Activated CD8-positive, alpha-beta memory T cell treated with anti-CD3 and anti-CD28 coated beads for 24 hours (primary cell): ENCODE measurements at regions not wholly inside any gene's neighbourhood (a gene's known extent, or its start where the extent isn't known, plus 50 kb on each side); places are given as distances from the start of the nearest gene placed in this dataset.
"Not testable (repeated sequence)": the region's sequence is repeated elsewhere in the genome, so short reads cannot be mapped to it uniquely, and the experiment has no call there.

ENCODE experiments used
- DNase-seq: peaks from one replicate; pipeline ENCODE4 v3.0.0-alpha.2; 2020

GRCh38 chr2:234898534-234899053 is 53.2 kb upstream of the SH3BP4 start:
- DNase-seq, result no peak

GRCh38 chr2:234888442-234888841 is 63.4 kb upstream of the SH3BP4 start:
- DNase-seq, result not testable (repeated sequence)

DNA sequence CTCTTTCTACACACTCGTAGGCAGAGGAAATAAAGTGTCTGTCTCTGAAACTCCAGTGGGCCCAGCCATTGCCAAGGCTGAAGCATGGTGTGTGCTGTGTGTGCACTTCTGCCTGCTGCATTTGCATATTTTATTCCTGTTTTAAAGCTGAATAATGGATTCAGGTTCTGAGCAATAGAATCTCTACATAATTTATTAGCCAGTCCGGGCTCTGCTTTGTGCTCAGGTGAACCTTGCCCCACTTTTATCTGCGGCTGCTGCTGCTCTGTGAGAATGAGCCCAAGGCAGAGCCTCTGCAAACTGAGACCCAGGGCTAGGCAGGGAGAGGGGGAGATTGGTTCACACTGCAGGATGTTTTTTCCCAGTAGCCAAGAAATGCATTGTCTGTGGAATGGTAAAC is 64.6 kb upstream of the SH3BP4 start:
- DNase-seq, result no peak

DNA sequence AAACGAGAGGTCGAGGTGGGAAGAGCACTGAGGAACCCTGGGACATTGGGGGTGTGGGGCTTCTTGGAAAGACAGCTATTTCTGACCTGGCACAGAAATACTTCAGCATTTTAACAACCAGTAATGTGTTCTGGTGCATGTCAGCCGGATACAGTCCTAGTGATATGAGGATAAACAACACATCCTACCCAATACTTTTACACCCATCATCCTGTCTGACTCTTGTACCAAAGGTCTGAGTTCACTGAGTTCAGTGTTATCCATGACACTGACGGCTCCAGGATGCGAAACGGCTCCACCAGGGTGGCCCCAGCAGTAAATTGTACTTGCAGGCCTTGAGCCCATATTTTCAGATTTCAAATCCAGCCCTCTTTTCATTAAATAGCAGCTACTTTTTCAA is 65.9 kb upstream of the SH3BP4 start:
- DNase-seq, result no peak

- DNase-seq, result no peak
These were observed 66.7 kb upstream of the SH3BP4 start for GRCh38 chr2:234885118-234885517.

- DNase-seq, result no peak
These were observed 67.2 kb upstream of the SH3BP4 start for GRCh38 chr2:234884591-234884990.

DNA sequence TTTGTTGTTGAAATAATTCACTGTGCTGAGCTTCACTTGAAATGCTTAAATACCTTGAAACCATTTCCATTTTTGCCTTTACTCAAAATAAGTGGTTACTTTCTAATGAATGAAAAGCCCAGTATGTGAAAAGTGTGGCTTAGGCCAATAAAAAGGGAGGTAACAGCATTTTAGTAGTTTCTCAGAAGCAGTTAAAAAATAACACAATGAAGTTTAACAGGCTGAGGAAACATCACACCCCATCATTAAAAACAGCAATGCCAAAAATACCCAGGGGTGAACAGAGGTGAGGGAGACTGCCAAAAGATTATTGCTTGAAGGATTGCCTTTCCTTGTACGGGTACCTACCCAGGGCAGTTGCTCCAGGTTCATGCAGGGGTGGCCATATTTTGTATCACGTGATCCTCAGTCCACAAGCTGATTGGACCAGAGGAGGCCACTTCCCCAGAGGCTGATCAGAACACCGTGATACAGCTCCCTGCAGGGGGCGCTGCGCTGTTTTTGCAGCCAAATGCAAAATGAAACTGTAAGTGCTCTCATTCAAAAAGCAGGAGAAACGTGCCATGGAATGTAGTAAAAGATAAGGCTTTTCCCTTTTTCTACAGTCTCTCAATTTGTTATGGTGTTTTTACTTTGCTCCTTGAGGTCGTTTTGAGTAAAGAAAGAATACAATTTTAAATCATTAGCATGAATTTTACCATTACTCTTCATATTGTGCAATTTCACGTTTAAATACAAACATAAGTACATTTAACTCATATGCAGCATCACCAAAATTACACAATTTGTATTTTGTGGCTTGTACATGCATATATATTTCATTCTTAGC is 70.2 kb upstream of the SH3BP4 start:
- DNase-seq, result peak; percentile 60

- no peak for DNase-seq
These were observed 71.1 kb upstream of the SH3BP4 start for GRCh38 chr2:234880551-234881211.

DNA sequence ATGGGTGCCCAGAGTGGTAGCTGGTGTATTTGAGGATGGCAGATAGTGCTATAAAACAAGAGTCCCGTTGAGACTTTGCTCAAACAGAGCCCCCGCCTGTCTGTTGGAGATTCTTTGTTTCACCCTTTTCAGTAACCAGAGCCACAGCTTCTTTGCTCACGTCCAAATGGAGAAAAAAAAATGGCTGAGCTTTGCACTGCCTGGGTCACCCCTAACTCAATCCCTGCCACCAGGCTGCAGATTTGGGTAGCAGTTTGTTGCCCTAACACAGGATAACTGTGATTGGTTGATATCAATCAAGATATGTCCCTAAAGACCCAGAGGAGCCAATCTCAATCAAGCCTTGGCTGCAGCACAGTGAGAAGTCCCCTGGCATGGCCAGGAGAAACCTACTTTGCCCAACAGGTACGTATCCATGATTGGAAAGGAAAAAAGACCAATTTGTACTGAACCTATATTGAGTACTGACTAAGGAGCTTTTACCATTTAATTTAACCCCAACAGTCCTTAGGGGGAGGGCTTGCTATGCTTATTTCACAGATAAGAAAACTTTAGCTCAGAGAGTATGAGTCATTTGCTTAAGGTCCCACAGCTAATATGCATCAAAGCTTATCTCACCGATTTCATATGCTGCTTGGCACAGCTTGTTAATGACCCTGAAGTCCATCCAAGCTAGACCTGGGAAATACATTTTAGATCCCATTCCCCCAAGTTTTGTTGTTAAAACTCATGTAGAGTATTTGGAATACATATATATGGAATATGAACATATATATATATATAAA is 72.0 kb upstream of the SH3BP4 start:
- DNase-seq, result no peak

GRCh38 chr2:234876621-234877020 is 75.2 kb upstream of the SH3BP4 start:
- not testable (repeated sequence) for DNase-seq

DNA sequence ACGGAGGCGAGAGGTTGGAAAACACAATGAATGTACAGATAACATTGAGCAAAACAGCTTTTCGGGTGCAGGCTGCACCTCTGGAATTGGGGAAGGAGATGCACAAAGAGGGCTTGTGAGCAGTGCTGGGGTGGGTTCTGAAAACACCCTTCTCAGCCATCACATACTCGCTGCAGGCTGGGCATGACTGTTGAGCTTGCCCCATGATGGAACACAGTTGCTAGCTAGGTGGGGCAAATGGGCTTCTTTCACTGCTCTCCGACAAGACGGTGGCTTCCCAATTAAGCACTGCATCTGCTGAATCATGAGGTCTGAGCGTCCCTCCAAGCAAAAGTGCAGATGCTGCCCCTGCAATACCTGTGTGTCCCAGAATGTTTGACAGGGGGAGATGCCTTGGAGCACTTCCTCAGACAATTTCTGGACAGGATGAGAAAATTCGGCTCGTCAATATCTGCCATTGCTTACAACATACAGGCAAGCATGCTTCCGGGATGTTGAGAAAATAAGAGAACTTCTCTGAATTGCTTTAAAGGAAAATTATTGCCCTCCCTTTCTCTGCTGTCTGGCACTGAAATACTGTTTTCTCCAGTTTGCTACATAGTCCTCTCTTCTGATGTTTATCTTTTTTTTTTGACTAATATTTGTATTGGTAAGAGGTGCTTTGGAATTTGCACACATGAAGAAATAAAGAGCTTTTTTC is 77.3 kb upstream of the SH3BP4 start:
- DNase-seq, result no peak

DNA sequence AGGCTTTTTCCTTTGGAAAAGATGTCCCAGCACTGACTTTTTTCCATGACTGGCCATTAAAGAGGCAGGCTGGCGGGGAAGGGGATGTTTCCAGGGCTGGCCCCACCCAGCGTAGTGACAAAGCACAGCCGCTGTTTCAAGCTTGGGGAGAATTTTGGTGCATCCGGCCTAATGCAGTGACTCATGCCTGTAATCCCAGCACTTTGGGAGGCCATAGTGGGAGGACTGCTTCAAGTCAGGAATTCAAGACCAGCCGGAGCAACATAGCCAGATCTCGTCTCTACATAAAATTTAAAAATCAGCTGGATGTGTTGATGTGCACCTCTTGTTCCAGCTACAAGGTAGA is 78.0 kb upstream of the SH3BP4 start:
- DNase-seq, result no peak

DNA sequence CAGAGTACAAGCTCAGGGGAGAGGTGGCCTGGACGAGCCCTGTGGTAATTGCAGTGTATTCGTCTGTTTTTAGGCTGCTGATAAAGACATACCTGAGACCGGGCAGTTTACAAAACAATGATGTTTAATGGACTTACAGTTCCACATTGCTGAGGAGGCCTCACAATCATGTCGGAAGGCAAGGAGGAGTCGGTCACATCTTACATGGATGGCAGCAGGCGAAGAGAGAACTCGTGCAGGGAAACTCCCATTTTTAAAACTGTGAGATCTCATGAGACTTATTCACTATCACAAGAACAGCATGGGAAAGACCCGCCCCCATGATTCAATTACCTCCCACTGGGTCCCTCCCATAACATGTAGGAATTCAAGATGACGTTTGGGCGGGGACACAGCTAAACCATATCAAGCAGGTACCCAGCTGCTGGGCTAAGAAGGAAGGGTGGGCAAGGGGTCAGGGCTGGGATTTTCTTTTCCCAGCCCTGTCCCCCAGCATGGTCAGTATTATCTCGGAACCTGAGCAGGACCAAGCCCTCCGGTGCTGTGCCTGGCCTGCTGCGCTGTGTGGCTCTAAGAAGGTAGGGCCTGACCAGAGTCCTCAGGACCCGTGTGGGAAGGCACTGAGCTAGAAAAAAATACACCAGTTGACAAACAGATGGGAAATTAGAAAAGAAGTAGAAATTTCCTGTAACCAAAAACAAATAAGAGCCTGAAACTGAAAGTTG is 78.6 kb upstream of the SH3BP4 start:
- DNase-seq, result no peak

GRCh38 chr2:234869969-234870368 is 81.8 kb upstream of the SH3BP4 start:
- DNase-seq, result no peak

DNA sequence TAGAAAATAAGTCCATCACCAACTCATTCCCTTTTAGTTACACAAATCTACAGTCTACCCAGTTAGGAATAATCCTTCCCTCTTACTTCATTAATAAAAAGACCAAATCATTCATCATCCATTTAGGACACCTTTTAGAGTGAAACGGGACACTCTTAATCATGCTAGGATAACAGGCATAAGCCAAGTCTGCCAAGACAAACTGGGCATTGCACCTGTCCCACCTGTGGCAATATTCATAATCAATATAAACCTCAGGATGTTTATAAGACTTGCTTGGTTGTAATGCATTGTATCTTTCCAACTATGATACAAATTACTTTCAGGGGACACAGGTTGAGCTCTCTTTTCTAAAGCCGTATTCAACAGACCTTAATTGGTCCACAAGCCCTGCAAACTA is 82.7 kb upstream of the SH3BP4 start:
- no peak for DNase-seq

- no peak for DNase-seq
These were observed 83.9 kb upstream of the SH3BP4 start for GRCh38 chr2:234867882-234868285.

DNA sequence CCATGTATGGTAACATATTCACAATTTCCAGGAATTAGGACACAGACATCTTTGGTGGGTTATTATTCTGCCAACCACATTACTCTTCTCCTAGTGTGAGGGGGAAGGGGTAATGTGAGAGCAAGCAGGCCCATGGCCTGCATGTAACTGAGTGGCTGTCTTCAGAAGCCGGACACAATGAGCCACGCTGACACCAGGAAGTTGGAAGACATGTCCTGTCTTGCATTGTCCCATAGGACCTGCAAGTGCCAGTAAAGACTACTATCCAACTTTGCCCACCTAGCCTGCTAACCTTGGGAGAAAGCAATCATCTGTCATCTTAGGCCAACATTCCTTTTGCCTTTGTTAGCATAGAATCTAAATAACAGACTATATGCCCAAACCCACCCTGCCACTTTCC is 86.2 kb upstream of the SH3BP4 start:
- no peak for DNase-seq

DNA sequence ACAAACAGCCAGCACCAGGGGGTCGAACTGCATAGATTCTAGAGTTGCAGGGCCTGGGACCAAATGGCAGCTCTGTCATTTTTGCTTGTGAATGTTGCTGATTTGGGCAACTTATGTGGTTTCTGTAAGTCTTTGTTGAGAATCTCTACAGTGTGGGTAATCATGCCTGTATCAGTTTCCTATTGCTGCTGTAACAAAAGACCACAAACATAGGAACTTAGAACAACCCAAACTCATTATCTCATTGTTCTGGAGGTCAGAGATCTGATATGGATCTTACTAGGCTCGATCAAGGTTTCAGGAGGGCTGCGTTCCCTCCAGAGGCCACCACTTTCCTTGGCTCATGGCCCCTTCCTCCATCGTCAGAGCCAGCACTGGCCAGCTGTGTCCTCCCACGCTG is 86.8 kb upstream of the SH3BP4 start:
- DNase-seq, result no peak

DNA sequence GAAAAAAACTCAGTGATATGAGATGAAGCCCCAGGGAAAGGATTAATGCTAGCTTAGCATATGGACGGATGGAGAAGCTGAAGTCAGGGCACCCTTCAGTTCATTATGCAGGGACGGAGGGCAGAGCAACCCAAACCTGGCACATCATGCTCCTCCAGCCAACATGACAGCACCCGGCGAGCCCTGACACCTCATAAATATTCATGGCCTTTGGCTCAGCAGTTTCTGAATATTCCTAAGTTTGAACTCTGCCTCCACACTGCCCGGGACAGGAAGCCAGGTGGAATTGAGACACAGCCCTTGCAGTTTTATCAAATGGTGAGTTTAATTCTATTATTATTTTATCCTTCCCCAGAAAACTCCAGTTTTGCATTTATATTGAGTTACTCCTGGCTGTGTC is 87.3 kb upstream of the SH3BP4 start:
- no peak for DNase-seq

DNA sequence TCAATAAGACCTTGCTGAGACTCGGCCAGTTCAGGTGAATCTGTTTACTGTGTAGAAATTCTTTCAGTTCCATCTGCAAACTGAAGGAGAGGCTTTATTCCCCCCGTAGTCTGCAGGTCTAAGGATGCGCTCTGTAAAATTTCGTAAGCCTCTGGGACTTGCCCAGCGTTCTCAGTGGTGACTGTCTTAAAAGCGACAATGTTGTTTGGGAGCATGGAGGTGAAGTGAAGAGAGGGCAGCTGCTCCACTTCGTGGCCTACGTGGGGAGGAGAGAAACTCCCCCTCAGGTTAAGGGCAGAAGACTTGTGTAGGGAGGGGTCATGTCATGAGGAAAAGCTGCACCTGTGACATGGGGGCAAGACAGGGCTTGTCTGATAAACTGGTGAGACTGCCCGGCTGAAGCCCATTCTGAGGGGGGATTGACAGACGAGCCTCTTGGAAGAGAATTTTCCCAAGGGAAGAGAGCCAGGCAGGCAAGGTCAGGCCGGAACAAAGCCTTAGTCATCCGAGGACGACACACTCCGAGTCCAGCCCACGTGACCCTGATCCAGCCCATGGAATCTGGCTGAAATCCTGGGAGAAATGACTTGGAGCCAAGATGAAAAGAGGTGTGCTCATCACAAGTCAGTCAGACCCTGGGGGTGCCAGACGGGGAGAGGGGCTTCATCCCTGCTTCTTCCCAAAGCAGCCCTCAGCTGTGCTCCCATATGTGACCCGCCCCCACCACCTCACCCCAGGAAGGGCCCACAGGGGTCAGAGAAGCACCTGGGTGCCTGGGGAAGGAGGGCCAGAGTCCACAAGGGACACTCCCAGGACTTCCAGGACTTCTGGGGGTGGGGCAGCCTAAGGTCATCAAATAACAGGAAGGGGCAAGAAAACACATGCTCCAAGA is 88.5 kb upstream of the SH3BP4 start:
- DNase-seq, result no peak
